ENCODE measurements at regions not wholly inside any gene's neighbourhood (a gene's known extent, or its start where the extent isn't known, plus 50 kb on each side); places are given as distances from the start of the nearest gene placed in this dataset.

DNA sequence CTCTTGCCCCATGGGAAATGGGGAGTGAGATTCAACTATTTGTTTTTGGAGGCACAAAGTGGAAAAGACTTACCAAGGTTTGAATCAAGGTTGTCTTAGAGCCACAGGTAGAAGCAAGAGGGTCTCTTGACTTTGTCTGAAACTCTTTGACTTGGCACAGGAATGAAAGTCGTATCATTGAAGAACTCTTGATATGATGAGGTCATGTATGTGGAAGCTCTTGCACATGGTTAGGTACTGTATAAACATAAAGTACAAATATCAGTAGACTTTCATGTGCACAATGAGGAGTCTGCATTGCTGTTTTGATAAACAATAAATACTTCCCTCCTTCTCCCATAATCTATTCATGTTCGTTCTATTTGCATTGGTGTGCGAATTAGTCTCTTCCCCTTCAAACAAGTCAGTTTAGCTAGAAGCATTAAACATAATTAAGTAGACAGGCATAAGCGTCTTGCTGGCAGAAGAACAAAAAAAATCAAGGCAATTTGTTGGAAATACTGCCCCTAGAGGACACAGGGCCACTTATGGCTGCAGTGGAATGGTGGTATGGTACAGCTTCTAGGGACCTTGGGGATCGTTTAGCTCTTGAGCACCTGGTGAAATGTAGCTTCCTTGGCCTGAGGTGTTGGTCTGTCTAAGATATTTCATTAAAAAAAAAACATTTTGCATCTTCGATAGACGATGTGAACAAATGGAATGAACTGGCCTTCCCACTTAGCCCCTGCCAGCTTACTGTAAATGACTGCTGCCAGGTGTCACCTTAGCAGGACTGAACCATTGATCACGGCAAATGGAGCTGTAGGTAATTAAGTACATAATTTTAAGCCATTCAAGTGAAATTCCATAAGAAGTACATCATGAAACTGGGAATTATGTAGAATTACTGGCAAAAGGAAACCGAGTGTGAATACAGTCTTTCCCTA lies 218.0 kb upstream of the GALNT2 start:
- Histone ChIP-seq H3K4me3 (ENCODE audit: low read length) (no peak overlapping the region), H4K20me1 (ENCODE audit: insufficient read depth) (no peaks in the 10 kb centered on the region), H3K4me2 (ENCODE audit: low read length) (no peak overlapping the region), H3K9me3 (ENCODE audit: low read length) (no peaks in the 10 kb centered on the region), H3K9me2 (ENCODE audit: insufficient read depth, low read length) (no peaks in the 10 kb centered on the region), H2AFZ (ENCODE audit: low read depth, low read length) (no peak overlapping the region), H3K9ac (ENCODE audit: low read length) (no peak overlapping the region), H3K36me3 (ENCODE audit: insufficient read depth, low read length) (no peaks in the 10 kb centered on the region), H3F3A (ENCODE audit: insufficient read depth, low read length, poor library complexity, severe bottlenecking) (no peaks in the 10 kb centered on the region), H3K79me2 (replicated peaks; ENCODE audit: insufficient read depth, low read length) (no peaks in the 10 kb centered on the region), H3K27ac (ENCODE audit: low read length) (no peak overlapping the region), H3K27me3 (ENCODE audit: insufficient read depth, low read depth, low read length) (no peaks in the 10 kb centered on the region)
- no peak for TF ChIP-seq TAF1 (IDR thresholded peaks at IDR 0.05; ENCODE audit: low read depth)
- TF ChIP-seq, protein P1, sequence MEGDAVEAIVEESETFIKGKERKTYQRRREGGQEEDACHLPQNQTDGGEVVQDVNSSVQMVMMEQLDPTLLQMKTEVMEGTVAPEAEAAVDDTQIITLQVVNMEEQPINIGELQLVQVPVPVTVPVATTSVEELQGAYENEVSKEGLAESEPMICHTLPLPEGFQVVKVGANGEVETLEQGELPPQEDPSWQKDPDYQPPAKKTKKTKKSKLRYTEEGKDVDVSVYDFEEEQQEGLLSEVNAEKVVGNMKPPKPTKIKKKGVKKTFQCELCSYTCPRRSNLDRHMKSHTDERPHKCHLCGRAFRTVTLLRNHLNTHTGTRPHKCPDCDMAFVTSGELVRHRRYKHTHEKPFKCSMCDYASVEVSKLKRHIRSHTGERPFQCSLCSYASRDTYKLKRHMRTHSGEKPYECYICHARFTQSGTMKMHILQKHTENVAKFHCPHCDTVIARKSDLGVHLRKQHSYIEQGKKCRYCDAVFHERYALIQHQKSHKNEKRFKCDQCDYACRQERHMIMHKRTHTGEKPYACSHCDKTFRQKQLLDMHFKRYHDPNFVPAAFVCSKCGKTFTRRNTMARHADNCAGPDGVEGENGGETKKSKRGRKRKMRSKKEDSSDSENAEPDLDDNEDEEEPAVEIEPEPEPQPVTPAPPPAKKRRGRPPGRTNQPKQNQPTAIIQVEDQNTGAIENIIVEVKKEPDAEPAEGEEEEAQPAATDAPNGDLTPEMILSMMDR (IDR thresholded peaks at IDR 0.05; ENCODE audit: poor library complexity, severe bottlenecking): peak; percentile 44
- TF ChIP-seq EP300 (conservative IDR thresholded peaks at IDR 0.05; ENCODE audit: poor library complexity, severe bottlenecking): no peak

DNA sequence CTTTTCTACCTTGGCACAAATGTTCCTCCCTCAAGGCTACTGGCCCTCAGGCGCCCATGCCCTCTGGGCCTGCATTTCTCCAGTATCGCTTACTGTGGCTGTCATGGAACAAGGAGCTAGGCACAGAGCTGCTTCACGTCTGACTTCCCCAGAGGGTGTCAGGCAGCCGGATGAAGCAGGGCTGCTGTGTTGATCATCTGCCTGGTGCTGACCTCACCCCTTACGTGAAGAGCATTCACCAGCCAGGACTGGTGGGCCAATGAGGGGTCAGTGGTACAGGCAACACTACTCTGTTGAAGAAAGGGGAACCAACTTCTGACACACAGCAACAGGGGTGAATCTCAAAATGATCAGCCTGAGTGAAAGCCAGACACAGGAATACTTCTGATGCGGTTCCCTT lies 215.5 kb upstream of the GALNT2 start:
- Histone ChIP-seq H3K9me3 (ENCODE audit: low read length) (no peaks in the 10 kb centered on the region), H3K4me3 (ENCODE audit: low read length) (no peak overlapping the region), H3K36me3 (ENCODE audit: insufficient read depth, low read length) (no peaks in the 10 kb centered on the region), H3K4me2 (ENCODE audit: low read length) (no peak overlapping the region), H3K79me2 (replicated peaks; ENCODE audit: insufficient read depth, low read length) (no peaks in the 10 kb centered on the region), H2AFZ (ENCODE audit: low read depth, low read length) (no peak overlapping the region), H3K9me2 (ENCODE audit: insufficient read depth, low read length) (no peaks in the 10 kb centered on the region), H4K20me1 (ENCODE audit: insufficient read depth) (no peaks in the 10 kb centered on the region), H3K27ac (ENCODE audit: low read length) (no peak overlapping the region), H3K9ac (ENCODE audit: low read length) (no peak overlapping the region), H3K27me3 (ENCODE audit: insufficient read depth, low read depth, low read length) (no peaks in the 10 kb centered on the region), H3F3A (ENCODE audit: insufficient read depth, low read length, poor library complexity, severe bottlenecking) (no peaks in the 10 kb centered on the region)
- no peak for TF ChIP-seq EZH2 (IDR thresholded peaks at IDR 0.05; ENCODE audit: borderline replicate concordance, insufficient read depth, low read length, poor library complexity, severe bottlenecking)
- TF ChIP-seq, protein P1 (IDR thresholded peaks at IDR 0.05; ENCODE audit: poor library complexity, severe bottlenecking): no peak
- no peak for TF ChIP-seq POLR2AphosphoS5 (IDR thresholded peaks at IDR 0.05)
- TF ChIP-seq RAD21 (conservative IDR thresholded peaks at IDR 0.05): no peak
- no peak for TF ChIP-seq SMC3 (conservative IDR thresholded peaks at IDR 0.05; ENCODE audit: poor library complexity)
- TF ChIP-seq, protein P2, sequence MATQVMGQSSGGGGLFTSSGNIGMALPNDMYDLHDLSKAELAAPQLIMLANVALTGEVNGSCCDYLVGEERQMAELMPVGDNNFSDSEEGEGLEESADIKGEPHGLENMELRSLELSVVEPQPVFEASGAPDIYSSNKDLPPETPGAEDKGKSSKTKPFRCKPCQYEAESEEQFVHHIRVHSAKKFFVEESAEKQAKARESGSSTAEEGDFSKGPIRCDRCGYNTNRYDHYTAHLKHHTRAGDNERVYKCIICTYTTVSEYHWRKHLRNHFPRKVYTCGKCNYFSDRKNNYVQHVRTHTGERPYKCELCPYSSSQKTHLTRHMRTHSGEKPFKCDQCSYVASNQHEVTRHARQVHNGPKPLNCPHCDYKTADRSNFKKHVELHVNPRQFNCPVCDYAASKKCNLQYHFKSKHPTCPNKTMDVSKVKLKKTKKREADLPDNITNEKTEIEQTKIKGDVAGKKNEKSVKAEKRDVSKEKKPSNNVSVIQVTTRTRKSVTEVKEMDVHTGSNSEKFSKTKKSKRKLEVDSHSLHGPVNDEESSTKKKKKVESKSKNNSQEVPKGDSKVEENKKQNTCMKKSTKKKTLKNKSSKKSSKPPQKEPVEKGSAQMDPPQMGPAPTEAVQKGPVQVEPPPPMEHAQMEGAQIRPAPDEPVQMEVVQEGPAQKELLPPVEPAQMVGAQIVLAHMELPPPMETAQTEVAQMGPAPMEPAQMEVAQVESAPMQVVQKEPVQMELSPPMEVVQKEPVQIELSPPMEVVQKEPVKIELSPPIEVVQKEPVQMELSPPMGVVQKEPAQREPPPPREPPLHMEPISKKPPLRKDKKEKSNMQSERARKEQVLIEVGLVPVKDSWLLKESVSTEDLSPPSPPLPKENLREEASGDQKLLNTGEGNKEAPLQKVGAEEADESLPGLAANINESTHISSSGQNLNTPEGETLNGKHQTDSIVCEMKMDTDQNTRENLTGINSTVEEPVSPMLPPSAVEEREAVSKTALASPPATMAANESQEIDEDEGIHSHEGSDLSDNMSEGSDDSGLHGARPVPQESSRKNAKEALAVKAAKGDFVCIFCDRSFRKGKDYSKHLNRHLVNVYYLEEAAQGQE (IDR thresholded peaks at IDR 0.05; ENCODE audit: borderline replicate concordance): no peak
- TF ChIP-seq MXI1 (conservative IDR thresholded peaks at IDR 0.05; ENCODE audit: poor library complexity, severe bottlenecking): no peak
- TF ChIP-seq TAF1 (IDR thresholded peaks at IDR 0.05; ENCODE audit: low read depth): no peak
- no peak for TF ChIP-seq EP300 (conservative IDR thresholded peaks at IDR 0.05; ENCODE audit: poor library complexity, severe bottlenecking)
